Mucosa of descending colon (tissue), 3 donors: ENCODE measurements at regions not wholly inside any gene's neighbourhood (a gene's known extent, or its start where the extent isn't known, plus 50 kb on each side); places are given as distances from the start of the nearest gene placed in this dataset.
A peak's percentile ranks its signal among the peaks of the same experiment; 100 is the strongest.

Experiments
- ATAC-seq: fragments of 200-7000 bp; cut with Tn5 transposase; one replicate; pipeline ENCODE4 v1.9.1; 2020; ENCODE audit warnings: mild to moderate bottlenecking, moderate library complexity
- DNase-seq, 3 donors: peaks; one replicate each; pipeline ENCODE4 v3.0.0-alpha.2; 2020
- H3K36me3 ChIP-seq: fragments of 200-600 bp; one replicate; pipeline ENCODE4 v1.8.0; 2021; ENCODE audit warnings: low read depth, mild to moderate bottlenecking
- H3K4me1 ChIP-seq: fragments of 200-600 bp; one replicate; pipeline ENCODE4 v1.8.0; 2021; ENCODE audit warnings: low read depth, mild to moderate bottlenecking
- H3K4me3 ChIP-seq: fragments of 200-600 bp; one replicate; pipeline ENCODE4 v1.8.0; 2021; ENCODE audit warnings: mild to moderate bottlenecking
- H3K9me3 ChIP-seq: fragments of 200-600 bp; one replicate; pipeline ENCODE4 v1.8.0; 2021; ENCODE audit warnings: mild to moderate bottlenecking
- intact Hi-C, 2 donors: fragments of 100-400 bp; cut with DNase I in 1 of 2; cut with micrococcal nuclease in 1 of 2; formaldehyde crosslinking; loops; one replicate each; pipeline versions ENCODE4 v1.11.0 to v1.11.1; 2022; cut with DNase I, micrococcal nuclease
- TF ChIP-seq, protein P1 (sequence below): fragments of 200-600 bp; IDR thresholded peaks from one replicate; pipeline ENCODE4 v1.8.0; 2022; ENCODE audit warnings: antibody characterized with exemption, mild to moderate bottlenecking
- donor health status: DM: no; HTN: no; CAD: no; lungs with moderate emphysema.
- donor health status: DM: no; HTN: no; CAD: no.
- donor health status: DM: no; HTN: yes; CAD: no.

DNA sequence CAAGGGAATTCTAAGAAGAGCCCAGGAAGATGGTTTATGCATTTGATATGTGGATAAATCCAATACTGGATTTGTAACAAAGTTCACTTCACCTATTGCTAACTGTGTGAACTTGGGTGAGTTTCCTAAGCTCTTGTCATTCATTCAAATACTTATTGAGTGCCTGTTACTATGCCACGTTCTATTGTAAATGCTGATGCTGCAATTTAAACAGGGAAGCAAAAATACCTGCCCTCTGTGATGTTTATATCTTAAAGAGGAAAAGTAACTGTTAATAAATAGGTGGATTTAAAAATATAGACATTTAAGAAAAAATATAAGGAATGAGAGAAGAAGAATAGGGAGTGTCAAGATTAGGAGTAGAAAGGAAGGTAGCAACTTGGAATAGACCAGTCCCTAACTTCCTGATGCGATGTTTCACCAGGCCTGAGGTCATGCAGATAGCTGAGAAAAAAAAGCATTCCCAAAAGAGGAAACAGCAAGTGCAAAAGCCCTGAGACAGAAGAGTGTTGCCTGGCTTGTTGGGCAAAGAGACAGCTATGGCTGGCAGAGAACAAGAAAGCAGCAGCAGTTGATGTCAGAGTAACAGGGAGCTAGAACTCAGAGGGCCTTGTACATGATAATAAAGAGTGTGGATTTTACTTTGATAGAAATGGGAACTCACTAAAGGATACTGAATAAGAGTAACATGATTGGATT, 54.3 kb upstream of the TCF21 start:
- no peak for DNase-seq
- Histone ChIP-seq H3K4me3 (no peak overlapping the region), H3K4me1 (no peaks in the 10 kb centered on the region), H3K9me3 (no peaks in the 10 kb centered on the region), H3K36me3 (no peaks in the 10 kb centered on the region)
- no peak for ATAC-seq
- TF ChIP-seq, protein P1, sequence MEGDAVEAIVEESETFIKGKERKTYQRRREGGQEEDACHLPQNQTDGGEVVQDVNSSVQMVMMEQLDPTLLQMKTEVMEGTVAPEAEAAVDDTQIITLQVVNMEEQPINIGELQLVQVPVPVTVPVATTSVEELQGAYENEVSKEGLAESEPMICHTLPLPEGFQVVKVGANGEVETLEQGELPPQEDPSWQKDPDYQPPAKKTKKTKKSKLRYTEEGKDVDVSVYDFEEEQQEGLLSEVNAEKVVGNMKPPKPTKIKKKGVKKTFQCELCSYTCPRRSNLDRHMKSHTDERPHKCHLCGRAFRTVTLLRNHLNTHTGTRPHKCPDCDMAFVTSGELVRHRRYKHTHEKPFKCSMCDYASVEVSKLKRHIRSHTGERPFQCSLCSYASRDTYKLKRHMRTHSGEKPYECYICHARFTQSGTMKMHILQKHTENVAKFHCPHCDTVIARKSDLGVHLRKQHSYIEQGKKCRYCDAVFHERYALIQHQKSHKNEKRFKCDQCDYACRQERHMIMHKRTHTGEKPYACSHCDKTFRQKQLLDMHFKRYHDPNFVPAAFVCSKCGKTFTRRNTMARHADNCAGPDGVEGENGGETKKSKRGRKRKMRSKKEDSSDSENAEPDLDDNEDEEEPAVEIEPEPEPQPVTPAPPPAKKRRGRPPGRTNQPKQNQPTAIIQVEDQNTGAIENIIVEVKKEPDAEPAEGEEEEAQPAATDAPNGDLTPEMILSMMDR: no peak
- intact Hi-C loops: no loop called here

DNA sequence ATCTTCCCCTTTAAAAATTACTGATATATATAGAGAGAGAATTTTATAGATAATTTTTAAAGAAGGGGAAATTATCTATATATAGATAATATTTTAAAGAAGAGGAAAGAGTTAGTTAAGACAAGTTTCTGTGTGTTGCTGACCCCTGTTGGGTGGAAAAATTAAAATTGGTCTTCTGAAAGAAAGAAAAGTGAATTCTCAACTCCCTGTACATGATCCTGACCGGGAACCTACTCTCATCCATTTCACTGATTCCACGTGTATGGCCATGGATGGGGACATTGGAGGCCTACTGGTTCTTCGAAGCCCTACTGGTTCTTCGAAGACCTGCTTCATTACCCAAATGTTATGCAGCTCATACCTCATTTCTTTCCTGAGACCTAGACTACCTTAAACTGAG, 53.0 kb upstream of the TCF21 start:
- no peaks in the 10 kb centered on the region for H3K9me3 ChIP-seq
- no peak overlapping the region for H3K4me3 ChIP-seq
- ATAC-seq: no peak
- intact Hi-C loops: no loop called here
- DNase-seq: no peak
- TF ChIP-seq, protein P1: no peak
- H3K36me3 ChIP-seq: no peaks in the 10 kb centered on the region
- no peaks in the 10 kb centered on the region for H3K4me1 ChIP-seq

GRCh38 chr6:133837801-133838349, 51.0 kb upstream of the TCF21 start:
- H3K36me3 ChIP-seq: no peaks in the 10 kb centered on the region
- peak; percentile 55 to 82 (median 81) for DNase-seq
- H3K4me1 ChIP-seq: no peaks in the 10 kb centered on the region
- ATAC-seq: peak; percentile 95
- no peak overlapping the region for H3K4me3 ChIP-seq
- intact Hi-C loops: no loop called here
- H3K9me3 ChIP-seq: no peaks in the 10 kb centered on the region
- TF ChIP-seq, protein P1: peak; percentile 71
